Nephron progenitor cell (in vitro differentiated cells): ENCODE measurements at regions not wholly inside any gene's neighbourhood (a gene's known extent, or its start where the extent isn't known, plus 50 kb on each side); places are given as distances from the start of the nearest gene placed in this dataset.

Experiments used
- DNase-seq: peaks from one replicate; pipeline ENCODE4 v3.0.0; 2021
- H3K27ac Mint-ChIP-seq: 2 replicates; pipeline ENCODE4 v1.8.0; 2021; ENCODE audit warnings: mild to moderate bottlenecking, moderate library complexity, mixed read lengths
- H3K27me3 Mint-ChIP-seq: 2 replicates; pipeline ENCODE4 v1.8.0; 2021; ENCODE audit warnings: mild to moderate bottlenecking, low read depth, mixed read lengths; ENCODE audit not compliant: poor library complexity
- H3K36me3 Mint-ChIP-seq: 2 replicates; pipeline ENCODE4 v1.8.0; 2021; ENCODE audit warnings: low read depth, mixed read lengths
- H3K4me1 Mint-ChIP-seq: 2 replicates; pipeline ENCODE4 v1.8.0; 2021; ENCODE audit warnings: mixed read lengths
- H3K4me3 Mint-ChIP-seq: 2 replicates; pipeline ENCODE4 v1.8.0; 2021; ENCODE audit warnings: mild to moderate bottlenecking, moderate library complexity, mixed read lengths
- H3K9me3 Mint-ChIP-seq: 2 replicates; pipeline ENCODE4 v1.8.0; 2021; ENCODE audit warnings: mild to moderate bottlenecking, moderate library complexity, mixed read lengths
- CTCF ChIP-seq: fragments of 200-600 bp; sonication (generic); IDR thresholded peaks from 2 replicates; pipeline ENCODE4 v1.5.0; 2021; ENCODE audit warnings: antibody characterized with exemption

GRCh38 chr1:80876035-80876434 lies 924.7 kb upstream of the ADGRL2 start:
- Mint-ChIP-seq H3K4me3 (no peak overlapping the region), H3K27ac (no peak overlapping the region), H3K27me3 (no peaks in the 10 kb centered on the region), H3K36me3 (no peaks in the 10 kb centered on the region), H3K9me3 (no peaks in the 10 kb centered on the region), H3K4me1 (no peaks in the 10 kb centered on the region)
- TF ChIP-seq CTCF = no peak
- DNase-seq = no peak

- no peak overlapping the region for H3K4me3 Mint-ChIP-seq
Measured at GRCh38 chr1:80869299-80869698, 931.4 kb upstream of the ADGRL2 start.

GRCh38 chr1:80847904-80848303 lies 952.8 kb upstream of the ADGRL2 start:
- TF ChIP-seq CTCF = no peak
- H3K4me1 Mint-ChIP-seq = peaks cover 4% of the 10 kb centered on the region
- DNase-seq = no peak
- H3K4me3 Mint-ChIP-seq = no peak overlapping the region
- H3K9me3 Mint-ChIP-seq = peaks cover 2% of the 10 kb centered on the region
- no peak overlapping the region for H3K27ac Mint-ChIP-seq
- no peaks in the 10 kb centered on the region for H3K36me3 Mint-ChIP-seq
- no peaks in the 10 kb centered on the region for H3K27me3 Mint-ChIP-seq

More at GRCh38 chr1:80869299-80869698, 931.4 kb upstream of the ADGRL2 start:
- DNase-seq = no peak
- no peaks in the 10 kb centered on the region for H3K36me3 Mint-ChIP-seq
- H3K9me3 Mint-ChIP-seq = no peaks in the 10 kb centered on the region
- H3K27ac Mint-ChIP-seq = no peak overlapping the region
- no peaks in the 10 kb centered on the region for H3K27me3 Mint-ChIP-seq
- TF ChIP-seq CTCF = no peak
- no peaks in the 10 kb centered on the region for H3K4me1 Mint-ChIP-seq

GRCh38 chr1:80846966-80847365 lies 953.8 kb upstream of the ADGRL2 start:
- Mint-ChIP-seq H3K4me3 (no peak overlapping the region), H3K4me1 (no peaks in the 10 kb centered on the region), H3K36me3 (no peaks in the 10 kb centered on the region), H3K27me3 (no peaks in the 10 kb centered on the region), H3K9me3 (peaks cover 5% of the 10 kb centered on the region), H3K27ac (no peak overlapping the region)
- DNase-seq = no peak
- TF ChIP-seq CTCF = no peak

DNA sequence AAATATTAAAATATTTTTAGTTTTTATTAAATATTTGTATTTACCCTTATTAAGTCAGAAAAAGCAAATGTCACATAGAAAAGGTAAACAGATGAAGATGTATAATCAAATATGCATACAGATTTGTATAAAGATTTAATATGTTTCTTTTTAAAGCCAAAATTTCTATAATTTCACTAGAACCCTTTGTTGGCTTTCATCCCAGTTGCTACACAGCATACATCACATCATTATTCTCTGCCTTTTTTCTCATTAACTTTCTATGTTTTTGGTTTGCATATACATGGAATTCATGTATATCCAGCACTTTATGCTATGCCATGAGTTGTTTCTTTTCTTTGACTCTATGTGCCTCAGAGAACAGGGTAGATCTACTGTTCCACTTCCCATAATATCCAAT lies 957.9 kb upstream of the ADGRL2 start:
- Mint-ChIP-seq H3K4me1 (no peaks in the 10 kb centered on the region), H3K27ac (no peak overlapping the region), H3K27me3 (no peaks in the 10 kb centered on the region), H3K36me3 (peaks cover 6% of the 10 kb centered on the region), H3K4me3 (no peak overlapping the region), H3K9me3 (peaks cover 24% of the 10 kb centered on the region)
- DNase-seq = no peak
- TF ChIP-seq CTCF = no peak

- Mint-ChIP-seq H3K9me3 (peaks cover 24% of the 10 kb centered on the region), H3K4me3 (no peak overlapping the region), H3K36me3 (peaks cover 6% of the 10 kb centered on the region), H3K27ac (no peak overlapping the region), H3K4me1 (no peaks in the 10 kb centered on the region), H3K27me3 (no peaks in the 10 kb centered on the region)
- TF ChIP-seq CTCF = no peak
- DNase-seq = no peak
Measured at GRCh38 chr1:80841261-80841660, 959.5 kb upstream of the ADGRL2 start.
